Right renal pelvis (tissue), 4 donors: ENCODE measurements at regions not wholly inside any gene's neighbourhood (a gene's known extent, or its start where the extent isn't known, plus 50 kb on each side); places are given as distances from the start of the nearest gene placed in this dataset.
"Not testable (repeated sequence)": the region's sequence is repeated elsewhere in the genome, so short reads cannot be mapped to it uniquely, and the experiment has no call there.

Experiments used
- DNase-seq, 4 donors: peaks; one replicate each; pipeline ENCODE4 v3.0.0-alpha.2; 2013; ENCODE audit warnings: low read depth in 4 of 4, low spot score in 3 of 4, missing footprints in 1 of 4

GRCh38 chr4:148893095-148893494 is 450.9 kb upstream of the NR3C2 start:
- peak in 3 of 4 donors; percentile 22 to 36 (median 26) for DNase-seq

- no peak for DNase-seq
These were observed 441.7 kb upstream of the NR3C2 start for GRCh38 chr4:148883891-148884290.

- DNase-seq = no peak
These were observed 441.2 kb upstream of the NR3C2 start for GRCh38 chr4:148883435-148883834.

- no peak for DNase-seq
These were observed 439.8 kb upstream of the NR3C2 start for GRCh38 chr4:148881860-148882643.

GRCh38 chr4:148874331-148874730 is 432.1 kb upstream of the NR3C2 start:
- no peak for DNase-seq

GRCh38 chr4:148868191-148868590 is 426.0 kb upstream of the NR3C2 start:
- no peak for DNase-seq

- DNase-seq = no peak
These were observed 424.5 kb upstream of the NR3C2 start for GRCh38 chr4:148866666-148867065.

GRCh38 chr4:148857973-148858534 is 415.8 kb upstream of the NR3C2 start:
- no peak for DNase-seq

GRCh38 chr4:148857239-148857972 is 415.2 kb upstream of the NR3C2 start:
- no peak for DNase-seq

- no peak for DNase-seq
These were observed 412.0 kb upstream of the NR3C2 start for GRCh38 chr4:148854203-148854602.

GRCh38 chr4:148852092-148852699 is 410.0 kb upstream of the NR3C2 start:
- no peak for DNase-seq

- no peak for DNase-seq
These were observed 408.2 kb upstream of the NR3C2 start for GRCh38 chr4:148850257-148850995.

GRCh38 chr4:148849581-148849980 is 407.4 kb upstream of the NR3C2 start:
- no peak for DNase-seq

GRCh38 chr4:148847544-148848255 is 405.5 kb upstream of the NR3C2 start:
- no peak for DNase-seq

- DNase-seq = no peak
These were observed 403.4 kb upstream of the NR3C2 start for GRCh38 chr4:148845609-148846008.

- no peak for DNase-seq
These were observed 401.4 kb upstream of the NR3C2 start for GRCh38 chr4:148843625-148844024.

GRCh38 chr4:148842843-148843242 is 400.6 kb upstream of the NR3C2 start:
- no peak for DNase-seq

GRCh38 chr4:148837571-148837970 is 395.4 kb upstream of the NR3C2 start:
- not testable (repeated sequence) for DNase-seq

GRCh38 chr4:148834804-148835631 is 392.8 kb upstream of the NR3C2 start:
- peak; percentile 51 to 65 (median 58) for DNase-seq
